H1 (cell line): ENCODE measurements at regions not wholly inside any gene's neighbourhood (a gene's known extent, or its start where the extent isn't known, plus 50 kb on each side); places are given as distances from the start of the nearest gene placed in this dataset.

Source experiments
- CTCF ChIA-PET: fragments of 300-600 bp; sonication (Branson Sonifier 250); formaldehyde crosslinking; loops from one replicate; lab custom pipeline; 2021; ENCODE audit not compliant: partially characterized antibody; lab: Charles Lee
- POLR2A ChIA-PET: fragments of 300-600 bp; sonication (Branson Sonifier 250); formaldehyde crosslinking; loops from one replicate; lab custom pipeline; 2021; ENCODE audit warnings: inconsistent platforms; ENCODE audit not compliant: partially characterized antibody; lab: Charles Lee
- DNase-seq, 2 experiments: peaks; one replicate each; pipeline versions ENCODE4 v3.0.0 to v3.0.0-alpha.2; 2010 to 2022; ENCODE audit warnings: low spot score in 2 of 2, low read depth in 1 of 2, mixed read lengths in 1 of 2
- FAIRE-seq: peaks from 2 replicates; lab custom pipeline; 2011; peaks lifted over from hg19 to GRCh38; lab: Jason Lieb, UNC
- H2AFZ ChIP-seq: 2 replicates; pipeline ENCODE4 v1.8.1; 2012; ENCODE audit warnings: low read length, inconsistent platforms
- H2AK5ac ChIP-seq: 2 replicates; pipeline ENCODE4 v1.6.1; 2013; ENCODE audit warnings: low read depth, low read length
- H2BK120ac ChIP-seq: replicated peaks from 2 replicates; pipeline ENCODE3; 2013; ENCODE audit warnings: low read depth, low read length, inconsistent platforms
- H2BK12ac ChIP-seq: 2 replicates; pipeline ENCODE4 v1.6.1; 2013; ENCODE audit warnings: low read depth, low read length
- H2BK15ac ChIP-seq: 2 replicates; pipeline ENCODE4 v1.6.1; 2013; ENCODE audit warnings: low read length
- H2BK20ac ChIP-seq: 2 replicates; pipeline ENCODE4 v1.6.1; 2013; ENCODE audit warnings: low read length
- H2BK5ac ChIP-seq: 2 replicates; pipeline ENCODE4 v1.6.1; 2013; ENCODE audit warnings: low read depth, low read length
- H3K14ac ChIP-seq: 2 replicates; pipeline ENCODE4 v1.6.1; 2013; ENCODE audit warnings: inconsistent platforms; ENCODE audit not compliant: insufficient read length
- H3K18ac ChIP-seq: 2 replicates; pipeline ENCODE4 v1.6.1; 2013; ENCODE audit warnings: low read length; ENCODE audit errors: extremely low read depth
- H3K23ac ChIP-seq: 2 replicates; pipeline ENCODE4 v1.6.1; 2013; ENCODE audit warnings: inconsistent platforms; ENCODE audit not compliant: insufficient read length
- H3K23me2 ChIP-seq: 2 replicates; pipeline ENCODE4 v1.6.1; 2013; ENCODE audit warnings: low read depth, low read length
- H3K27ac ChIP-seq: 2 replicates; pipeline ENCODE4 v1.6.1; 2011; ENCODE audit warnings: low read depth, low read length, inconsistent platforms
- H3K27me3 ChIP-seq, 4 experiments: replicated peaks in 1 of 4; 1 replicate in 1 of 4; 2 replicates in 3 of 4; pipeline versions ENCODE4 v1.6.1 to v1.8.1; 2011 to 2013; ENCODE audit warnings: low read length in 3 of 4, mild to moderate bottlenecking in 3 of 4, inconsistent platforms in 2 of 4, mixed read lengths in 2 of 4, moderate library complexity in 1 of 4; ENCODE audit not compliant: control insufficient read depth in 3 of 4, insufficient read depth in 3 of 4; ENCODE audit errors: extremely low read depth in 1 of 4
- H3K36me3 ChIP-seq, 4 experiments: 2 replicates each; pipeline versions ENCODE4 v1.6.1 to v1.8.1; 2011 to 2013; ENCODE audit warnings: mild to moderate bottlenecking in 4 of 4, low read length in 3 of 4, moderate library complexity in 2 of 4, control low read depth in 1 of 4, inconsistent platforms in 1 of 4; ENCODE audit not compliant: insufficient read depth in 4 of 4, control insufficient read depth in 2 of 4
- H3K4ac ChIP-seq: replicated peaks from 2 replicates; pipeline ENCODE3; 2013; ENCODE audit warnings: low read length, low read depth, mixed read lengths, inconsistent platforms; ENCODE audit not compliant: insufficient read length
- H3K4me1 ChIP-seq, 4 experiments: replicated peaks in 1 of 4; 1 replicate in 1 of 4; 2 replicates in 3 of 4; pipeline versions ENCODE4 v1.6.1 to v1.8.1; 2011 to 2013; ENCODE audit warnings: low read length in 3 of 4, inconsistent platforms in 2 of 4, mixed read lengths in 1 of 4; ENCODE audit not compliant: insufficient read depth in 4 of 4, control insufficient read depth in 3 of 4
- H3K4me2 ChIP-seq, 2 experiments: 2 replicates each; pipeline versions ENCODE4 v1.6.1 to v1.8.1; 2011 to 2013; ENCODE audit warnings: low read depth in 2 of 2, low read length in 2 of 2, control low read depth in 1 of 2, inconsistent platforms in 1 of 2, mild to moderate bottlenecking in 1 of 2; ENCODE audit not compliant: insufficient read depth in 1 of 2
- H3K4me3 ChIP-seq, 4 experiments: fragments of 200-600, 300-600 bp in 1 of 4; sonication (generic), shearing (Covaris generic), sonication (Bioruptor Twin) in 1 of 4; 2 replicates each; pipeline versions ENCODE4 v1.5.1 to v1.8.1; 2011 to 2016; ENCODE audit warnings: low read length in 4 of 4, low read depth in 3 of 4, control low read depth in 2 of 4, inconsistent platforms in 2 of 4, mild to moderate bottlenecking in 2 of 4, mixed read lengths in 1 of 4, moderate library complexity in 1 of 4; ENCODE audit not compliant: insufficient read depth in 2 of 4; ENCODE audit errors: extremely low read depth in 1 of 4
- H3K56ac ChIP-seq: replicated peaks from 2 replicates; pipeline ENCODE3; 2013; ENCODE audit warnings: low read depth, mild to moderate bottlenecking, mixed read lengths, low read length, inconsistent platforms; ENCODE audit not compliant: insufficient read length
- H3K79me1 ChIP-seq: 2 replicates; pipeline ENCODE4 v1.6.1; 2013; ENCODE audit warnings: low read depth, low read length, control low read depth
- H3K79me2 ChIP-seq, 2 experiments: 2 replicates each; pipeline versions ENCODE4 v1.6.1 to v1.8.1; 2012 to 2013; ENCODE audit warnings: low read length in 2 of 2, mild to moderate bottlenecking in 2 of 2, inconsistent platforms in 1 of 2; ENCODE audit not compliant: insufficient read depth in 2 of 2, control insufficient read depth in 1 of 2
- H3K9ac ChIP-seq, 4 experiments: replicated peaks in 1 of 4; 1 replicate in 1 of 4; 2 replicates in 3 of 4; pipeline versions ENCODE4 v1.6.1 to v1.8.1; 2011 to 2013; ENCODE audit warnings: low read depth in 3 of 4, low read length in 3 of 4, control low read depth in 2 of 4, mild to moderate bottlenecking in 2 of 4, moderate library complexity in 2 of 4, inconsistent platforms in 1 of 4; ENCODE audit errors: extremely low read depth in 1 of 4
- H3K9me3 ChIP-seq, 2 experiments: 2 replicates each; pipeline versions ENCODE4 v1.6.1 to v1.8.1; 2012 to 2013; ENCODE audit warnings: mild to moderate bottlenecking in 2 of 2, moderate library complexity in 2 of 2, control low read depth in 1 of 2, inconsistent platforms in 1 of 2, low read depth in 1 of 2, low read length in 1 of 2, mixed read lengths in 1 of 2; ENCODE audit not compliant: insufficient read depth in 2 of 2
- H4K20me1 ChIP-seq, 2 experiments: replicated peaks in 1 of 2; 2 replicates each; pipeline versions ENCODE3 to v1.8.1; 2011 to 2013; ENCODE audit warnings: inconsistent platforms in 2 of 2, low read length in 2 of 2, mild to moderate bottlenecking in 1 of 2; ENCODE audit not compliant: insufficient read depth in 2 of 2, control insufficient read depth in 1 of 2
- H4K5ac ChIP-seq: 2 replicates; pipeline ENCODE4 v1.6.1; 2013; ENCODE audit warnings: low read length, low read depth, mixed read lengths, inconsistent platforms; ENCODE audit not compliant: insufficient read length
- H4K8ac ChIP-seq: 2 replicates; pipeline ENCODE4 v1.8.0; 2013; ENCODE audit warnings: mild to moderate bottlenecking, moderate library complexity, low read length, inconsistent platforms; ENCODE audit not compliant: insufficient read depth; ENCODE audit errors: extremely low read depth
- H4K91ac ChIP-seq: replicated peaks from 2 replicates; pipeline ENCODE3; 2013; ENCODE audit warnings: low read length, mixed read lengths, inconsistent platforms; ENCODE audit not compliant: insufficient read length
- MAFK ChIP-seq: IDR thresholded peaks from 2 replicates; pipeline ENCODE4 v1.6.1; 2012; ENCODE audit warnings: low read depth, mild to moderate bottlenecking, improper control_type of control experiment, low read length
- RAD21 ChIP-seq, 2 experiments: IDR thresholded peaks in 1 of 2; conservative IDR thresholded peaks in 1 of 2; 2 replicates each; pipeline ENCODE4 v1.6.1; 2011; ENCODE audit warnings: low read depth in 2 of 2, low read length in 2 of 2, improper control_type of control experiment in 1 of 2, inconsistent platforms in 1 of 2, mild to moderate bottlenecking in 1 of 2, moderate library complexity in 1 of 2
- WGBS, 2 experiments: shearing (Covaris generic) in 1 of 2; methylation state at CpG; one replicate each; pipeline versions ENCODE4 v1.1.6 to v1.1.7; 2013 to 2015; ENCODE audit warnings: low lambda C conversion rate in 2 of 2, mixed read lengths in 2 of 2, inconsistent platforms in 1 of 2, low coverage in 1 of 2, missing lambda C conversion rate in 1 of 2; ENCODE audit not compliant: insufficient replicate concordance in 2 of 2, insufficient coverage in 1 of 2, insufficient read length in 1 of 2; ENCODE audit errors: extremely low coverage in 1 of 2, missing lambda C conversion rate in 1 of 2; 5-methylcytosine and 5-hydroxymethylcytosine counted together
- TF ChIP-seq, protein P1 (sequence below): IDR thresholded peaks from 2 replicates; pipeline ENCODE4 v1.6.1; 2011; ENCODE audit warnings: low read length, improper control_type of control experiment
- TF ChIP-seq, protein P2 (sequence below), 3 experiments: IDR thresholded peaks; 1 replicate in 2 of 3; 2 replicates in 1 of 3; pipeline versions ENCODE4 v1.5.1 to v1.6.1; 2011; ENCODE audit warnings: low read length in 3 of 3, mild to moderate bottlenecking in 3 of 3, inconsistent platforms in 2 of 3, low read depth in 1 of 3, moderate library complexity in 1 of 3; ENCODE audit not compliant: insufficient read depth in 1 of 3; ENCODE audit errors: control extremely low read depth in 1 of 3

DNA sequence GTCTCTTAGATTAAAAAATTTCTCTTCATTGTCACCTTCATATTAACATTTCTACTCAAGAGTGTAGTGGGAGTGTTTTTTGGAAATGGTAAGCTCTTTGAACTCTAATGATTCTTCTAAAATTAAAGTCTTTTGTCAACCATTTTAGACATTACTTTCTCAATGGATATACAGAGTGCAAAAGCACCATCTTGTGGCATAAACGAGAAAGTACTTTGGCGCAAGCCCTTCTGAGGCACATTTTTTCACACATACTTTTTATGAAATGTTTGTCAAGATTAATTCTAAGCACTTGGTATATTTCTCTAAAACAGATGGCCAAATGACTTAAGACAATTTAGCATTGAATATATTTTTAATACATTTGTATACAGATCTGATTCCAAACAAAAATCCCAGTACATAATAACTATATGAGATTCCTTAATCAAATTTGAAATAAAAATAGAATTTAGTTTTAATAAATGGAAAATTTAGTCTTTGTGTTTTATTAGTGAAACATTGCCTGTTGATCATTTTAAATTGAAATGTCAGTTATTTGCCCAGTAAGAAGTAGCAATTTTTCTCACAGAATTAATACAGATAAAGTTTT lies 63.3 kb upstream of the GALNT5 start:
- ChIA-PET CTCF (interaction anchor here (0.6 to 2.6 kb wide), 19 partner anchors 10 to 1833 kb away, joined by 3 to 20 read pairs (median 3); no protein-coding TSS in a partner anchor), POLR2A (no interaction called here)
- Histone ChIP-seq H4K91ac (no peak overlapping the region), H3K4ac (no peak overlapping the region), H3K4me3 (no peak overlapping the region), H3K18ac (no peak overlapping the region), H2BK5ac (no peak overlapping the region), H3K27ac (no peak overlapping the region), H3K56ac (no peak overlapping the region), H2BK12ac (no peak overlapping the region), H3K23ac (no peak overlapping the region), H3K4me1 (no peaks in the 10 kb centered on the region), H3K14ac (no peak overlapping the region), H4K5ac (no peak overlapping the region), H2BK20ac (no peak overlapping the region), H4K20me1 (no peaks in the 10 kb centered on the region), H3K79me2 (no peaks in the 10 kb centered on the region), H3K4me2 (no peak overlapping the region), H3K9me3 (no peaks in the 10 kb centered on the region), H3K9ac (no peak overlapping the region), H2AK5ac (no peak overlapping the region), H2AFZ (no peak overlapping the region), H2BK120ac (no peak overlapping the region), H3K79me1 (no peaks in the 10 kb centered on the region), H2BK15ac (no peak overlapping the region), H3K27me3 (no peaks in the 10 kb centered on the region), H3K36me3 (no peaks in the 10 kb centered on the region), H4K8ac (no peak overlapping the region), H3K23me2 (no peaks in the 10 kb centered on the region)
- WGBS, 2 experiments, result 17% methylated on average over 2 of the region's 2 CpGs; no CpG with 5 or more reads in 1 of the 2 experiments
- FAIRE-seq, result peak; percentile 36
- no peak for DNase-seq
- peak; percentile 84 to 86 for TF ChIP-seq RAD21 (IDR thresholded peaks at IDR 0.05 in 1 of 2, conservative IDR thresholded peaks at IDR 0.05 in 1 of 2; ENCODE audit: low read depth in 2 of 2, low read length in 2 of 2)
- TF ChIP-seq, protein P1, sequence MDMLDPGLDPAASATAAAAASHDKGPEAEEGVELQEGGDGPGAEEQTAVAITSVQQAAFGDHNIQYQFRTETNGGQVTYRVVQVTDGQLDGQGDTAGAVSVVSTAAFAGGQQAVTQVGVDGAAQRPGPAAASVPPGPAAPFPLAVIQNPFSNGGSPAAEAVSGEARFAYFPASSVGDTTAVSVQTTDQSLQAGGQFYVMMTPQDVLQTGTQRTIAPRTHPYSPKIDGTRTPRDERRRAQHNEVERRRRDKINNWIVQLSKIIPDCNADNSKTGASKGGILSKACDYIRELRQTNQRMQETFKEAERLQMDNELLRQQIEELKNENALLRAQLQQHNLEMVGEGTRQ, result no peak
- TF ChIP-seq, protein P2, sequence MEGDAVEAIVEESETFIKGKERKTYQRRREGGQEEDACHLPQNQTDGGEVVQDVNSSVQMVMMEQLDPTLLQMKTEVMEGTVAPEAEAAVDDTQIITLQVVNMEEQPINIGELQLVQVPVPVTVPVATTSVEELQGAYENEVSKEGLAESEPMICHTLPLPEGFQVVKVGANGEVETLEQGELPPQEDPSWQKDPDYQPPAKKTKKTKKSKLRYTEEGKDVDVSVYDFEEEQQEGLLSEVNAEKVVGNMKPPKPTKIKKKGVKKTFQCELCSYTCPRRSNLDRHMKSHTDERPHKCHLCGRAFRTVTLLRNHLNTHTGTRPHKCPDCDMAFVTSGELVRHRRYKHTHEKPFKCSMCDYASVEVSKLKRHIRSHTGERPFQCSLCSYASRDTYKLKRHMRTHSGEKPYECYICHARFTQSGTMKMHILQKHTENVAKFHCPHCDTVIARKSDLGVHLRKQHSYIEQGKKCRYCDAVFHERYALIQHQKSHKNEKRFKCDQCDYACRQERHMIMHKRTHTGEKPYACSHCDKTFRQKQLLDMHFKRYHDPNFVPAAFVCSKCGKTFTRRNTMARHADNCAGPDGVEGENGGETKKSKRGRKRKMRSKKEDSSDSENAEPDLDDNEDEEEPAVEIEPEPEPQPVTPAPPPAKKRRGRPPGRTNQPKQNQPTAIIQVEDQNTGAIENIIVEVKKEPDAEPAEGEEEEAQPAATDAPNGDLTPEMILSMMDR (IDR thresholded peaks at IDR 0.05; ENCODE audit: control extremely low read depth in 1 of 3, insufficient read depth in 1 of 3, low read depth in 1 of 3, low read length in 3 of 3), result peak in 2 of 3 experiments; percentile 50 to 55; a peak in 2 of 4 replicates
- TF ChIP-seq MAFK, result no peak
